ENCODE measurements at regions not wholly inside any gene's neighbourhood (a gene's known extent, or its start where the extent isn't known, plus 50 kb on each side); places are given as distances from the start of the nearest gene placed in this dataset.

DNA sequence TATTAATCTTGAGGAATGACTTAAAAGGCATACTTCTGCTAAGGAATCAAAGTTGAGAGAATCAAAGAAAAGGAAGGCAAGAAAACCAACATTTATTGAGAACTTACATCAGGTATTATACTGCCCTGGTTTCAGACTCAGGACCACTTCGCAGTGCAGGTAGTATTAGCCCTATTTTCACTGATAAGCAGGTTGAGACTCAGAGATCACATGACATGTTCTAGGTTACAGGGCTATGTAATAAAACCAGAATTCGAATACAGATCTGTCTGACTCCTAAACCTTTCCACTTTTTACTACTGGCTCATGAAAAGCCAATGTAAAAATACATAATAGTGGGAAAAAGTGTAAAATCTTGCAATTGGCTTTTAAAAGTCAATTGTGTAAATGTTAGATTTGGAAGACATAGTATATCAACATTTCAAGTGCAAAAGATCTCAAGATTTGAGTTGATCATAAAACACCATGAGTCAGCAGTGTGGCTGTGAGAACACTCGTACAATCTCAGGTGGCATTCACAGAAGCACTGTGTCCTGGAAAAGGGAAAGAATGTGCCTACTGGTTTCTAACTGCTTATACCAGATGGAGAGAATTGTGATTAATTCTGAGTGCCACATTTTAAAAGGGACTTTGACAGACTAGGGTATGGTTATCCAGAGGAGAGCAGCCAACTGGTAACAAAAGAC is 195.8 kb upstream of the MKLN1 start:
- POLR2A ChIA-PET, result no interaction called here
- CTCF ChIA-PET, result no interaction called here
- TF ChIP-seq, protein P1, sequence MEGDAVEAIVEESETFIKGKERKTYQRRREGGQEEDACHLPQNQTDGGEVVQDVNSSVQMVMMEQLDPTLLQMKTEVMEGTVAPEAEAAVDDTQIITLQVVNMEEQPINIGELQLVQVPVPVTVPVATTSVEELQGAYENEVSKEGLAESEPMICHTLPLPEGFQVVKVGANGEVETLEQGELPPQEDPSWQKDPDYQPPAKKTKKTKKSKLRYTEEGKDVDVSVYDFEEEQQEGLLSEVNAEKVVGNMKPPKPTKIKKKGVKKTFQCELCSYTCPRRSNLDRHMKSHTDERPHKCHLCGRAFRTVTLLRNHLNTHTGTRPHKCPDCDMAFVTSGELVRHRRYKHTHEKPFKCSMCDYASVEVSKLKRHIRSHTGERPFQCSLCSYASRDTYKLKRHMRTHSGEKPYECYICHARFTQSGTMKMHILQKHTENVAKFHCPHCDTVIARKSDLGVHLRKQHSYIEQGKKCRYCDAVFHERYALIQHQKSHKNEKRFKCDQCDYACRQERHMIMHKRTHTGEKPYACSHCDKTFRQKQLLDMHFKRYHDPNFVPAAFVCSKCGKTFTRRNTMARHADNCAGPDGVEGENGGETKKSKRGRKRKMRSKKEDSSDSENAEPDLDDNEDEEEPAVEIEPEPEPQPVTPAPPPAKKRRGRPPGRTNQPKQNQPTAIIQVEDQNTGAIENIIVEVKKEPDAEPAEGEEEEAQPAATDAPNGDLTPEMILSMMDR (IDR thresholded peaks at IDR 0.05; ENCODE audit: insufficient read depth, low read depth, low read length), result no peak
- Histone ChIP-seq H3K4me3 (ENCODE audit: low read depth, low read length) (no peak overlapping the region), H3K27me3 (ENCODE audit: control insufficient read depth, insufficient read depth, low read length) (no peaks in the 10 kb centered on the region), H3K36me3 (ENCODE audit: control insufficient read depth, insufficient read depth, low read length) (no peaks in the 10 kb centered on the region)
- no peak for DNase-seq (ENCODE audit: low read depth)

DNA sequence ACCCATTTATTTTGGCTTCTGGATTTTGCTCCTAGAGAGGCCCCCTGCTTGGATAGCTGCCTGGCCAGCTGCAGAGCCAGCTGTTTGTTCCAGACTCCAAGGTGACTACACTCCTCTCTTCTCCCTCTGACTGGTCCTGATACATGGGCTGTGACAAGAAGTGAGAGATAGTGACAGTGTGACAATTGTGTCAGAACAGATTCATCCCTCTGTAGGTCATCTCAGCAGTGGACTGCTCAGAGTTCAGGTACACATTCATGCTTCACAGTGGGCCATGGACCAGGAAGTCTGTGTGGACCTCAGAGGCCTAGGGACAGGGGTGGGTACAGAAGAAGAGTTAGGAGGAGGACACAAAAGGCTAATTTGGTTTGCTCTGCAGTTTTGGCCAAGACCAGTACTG is 188.2 kb upstream of the MKLN1 start:
- no peak for DNase-seq (ENCODE audit: low read depth)
- Histone ChIP-seq H3K36me3 (ENCODE audit: control insufficient read depth, insufficient read depth, low read length) (no peaks in the 10 kb centered on the region), H3K4me3 (ENCODE audit: low read depth, low read length) (no peak overlapping the region), H3K27me3 (ENCODE audit: control insufficient read depth, insufficient read depth, low read length) (no peaks in the 10 kb centered on the region)
- POLR2A ChIA-PET, result no interaction called here
- TF ChIP-seq, protein P1 (IDR thresholded peaks at IDR 0.05; ENCODE audit: insufficient read depth, low read depth, low read length), result no peak
- CTCF ChIA-PET, result no interaction called here

DNA sequence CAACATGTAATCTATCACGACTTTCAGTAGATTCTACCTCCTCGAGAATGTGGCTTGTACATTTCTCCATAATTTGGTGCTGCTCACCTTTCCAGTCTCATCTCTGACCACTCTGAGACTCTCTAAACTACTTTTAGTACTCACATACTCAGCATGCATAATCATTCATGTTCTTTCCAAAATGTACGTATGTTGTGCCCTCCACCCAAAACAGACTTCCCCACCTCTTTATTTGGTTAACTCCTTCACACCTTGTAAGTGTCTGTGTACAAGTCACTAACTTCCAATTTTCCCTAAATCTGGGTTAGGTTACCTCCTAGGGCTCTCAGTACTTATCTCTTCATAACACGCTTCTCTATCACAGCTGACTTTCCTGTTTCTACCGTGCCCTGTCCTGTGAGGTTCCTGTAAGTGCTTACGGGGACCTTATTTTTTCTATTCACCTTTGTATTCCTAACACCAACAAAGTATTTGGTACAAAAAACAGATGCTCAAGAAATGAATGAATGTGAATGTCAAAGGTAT is 186.2 kb upstream of the MKLN1 start:
- no peak overlapping the region for H3K4me3 ChIP-seq (ENCODE audit: low read depth, low read length)
- ChIA-PET CTCF (no interaction called here), POLR2A (no interaction called here)
- no peaks in the 10 kb centered on the region for H3K27me3 ChIP-seq (ENCODE audit: control insufficient read depth, insufficient read depth, low read length)
- no peaks in the 10 kb centered on the region for H3K36me3 ChIP-seq (ENCODE audit: control insufficient read depth, insufficient read depth, low read length)
- TF ChIP-seq, protein P1 (IDR thresholded peaks at IDR 0.05; ENCODE audit: insufficient read depth, low read depth, low read length), result no peak
- no peak for DNase-seq (ENCODE audit: low read depth)

DNA sequence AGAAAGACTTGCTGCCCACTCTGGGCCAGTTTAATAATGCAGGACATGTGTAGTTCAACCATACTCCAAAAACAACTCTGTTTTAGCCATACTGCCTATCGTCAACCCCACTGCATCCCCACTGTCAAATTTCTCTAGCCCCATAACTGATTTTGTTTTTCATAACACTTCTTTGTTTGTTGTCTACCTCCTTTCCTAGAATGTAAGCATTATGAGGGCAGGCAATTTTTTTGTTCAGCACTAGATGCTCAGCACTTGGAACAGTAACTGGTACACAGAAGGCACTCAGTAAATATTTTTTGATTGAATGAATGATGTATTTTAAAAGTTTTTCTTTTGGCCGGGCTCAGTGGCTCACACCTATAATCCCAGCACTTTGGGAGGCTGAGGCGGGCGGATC is 183.8 kb upstream of the MKLN1 start:
- Histone ChIP-seq H3K27me3 (ENCODE audit: control insufficient read depth, insufficient read depth, low read length) (no peaks in the 10 kb centered on the region), H3K4me3 (ENCODE audit: low read depth, low read length) (no peak overlapping the region), H3K36me3 (ENCODE audit: control insufficient read depth, insufficient read depth, low read length) (no peaks in the 10 kb centered on the region)
- ChIA-PET POLR2A (no interaction called here), CTCF (no interaction called here)
- TF ChIP-seq, protein P1 (IDR thresholded peaks at IDR 0.05; ENCODE audit: insufficient read depth, low read depth, low read length), result no peak
- no peak for DNase-seq (ENCODE audit: low read depth)

DNA sequence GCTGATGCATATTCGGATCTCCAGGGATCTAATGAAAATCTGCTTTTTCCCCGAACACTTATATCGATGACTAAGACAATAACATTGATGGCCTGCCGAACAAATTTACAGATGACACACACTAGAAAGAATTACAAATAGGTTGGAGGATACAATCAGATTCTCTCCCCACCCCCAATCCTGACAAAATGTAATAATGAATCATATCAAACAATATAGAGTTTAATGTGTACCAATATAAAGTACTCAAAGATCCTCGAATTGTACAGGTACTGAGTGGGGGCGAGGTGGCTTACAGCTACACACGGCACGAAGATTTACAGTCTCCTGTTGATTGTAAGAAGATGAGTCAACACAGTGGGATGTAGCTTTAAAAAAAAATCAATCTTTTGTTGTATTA is 182.7 kb upstream of the MKLN1 start:
- CTCF ChIA-PET, result no interaction called here
- H3K36me3 ChIP-seq (ENCODE audit: control insufficient read depth, insufficient read depth, low read length), result no peaks in the 10 kb centered on the region
- DNase-seq (ENCODE audit: low read depth), result no peak
- H3K27me3 ChIP-seq (ENCODE audit: control insufficient read depth, insufficient read depth, low read length), result no peaks in the 10 kb centered on the region
- TF ChIP-seq, protein P1 (IDR thresholded peaks at IDR 0.05; ENCODE audit: insufficient read depth, low read depth, low read length), result no peak
- POLR2A ChIA-PET, result no interaction called here
- no peak overlapping the region for H3K4me3 ChIP-seq (ENCODE audit: low read depth, low read length)

Measured in BJ (cell line).